Left lobe of liver (tissue), 2 donors: ENCODE measurements at regions not wholly inside any gene's neighbourhood (a gene's known extent, or its start where the extent isn't known, plus 50 kb on each side); places are given as distances from the start of the nearest gene placed in this dataset.

ENCODE experiments used
- ATAC-seq: fragments of 200-7000 bp; cut with Tn5 transposase; one replicate; pipeline ENCODE4 v1.9.1; 2020; ENCODE audit warnings: mild to moderate bottlenecking, moderate library complexity
- DNase-seq: peaks from one replicate; pipeline ENCODE4 v3.0.0-alpha.2; 2020; ENCODE audit warnings: low spot score
- donor health status: DM: no; HTN: no; CAD: no; lungs with moderate emphysema.
- donor health status: DM: no; HTN: yes; CAD: no.

DNA sequence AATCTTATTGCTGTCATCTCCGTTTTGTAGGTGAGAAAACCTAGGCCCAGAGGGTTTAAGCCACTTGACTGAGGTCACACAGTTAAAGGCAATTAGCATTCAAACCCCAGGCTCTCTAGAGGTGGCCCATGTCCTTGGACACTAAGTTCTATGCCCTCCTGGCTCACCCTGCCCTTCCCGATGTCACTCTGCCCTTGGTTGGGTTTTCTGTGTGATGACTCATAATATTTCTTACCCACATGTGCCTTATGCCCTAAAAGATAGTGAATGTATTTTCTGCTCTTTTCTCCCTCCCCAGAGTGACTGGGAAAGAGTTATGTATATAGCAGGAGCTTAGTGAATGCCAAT lies 174.5 kb upstream of the PITX1 start:
- no peak for ATAC-seq

GRCh38 chr5:135207866-135208265 lies 173.8 kb upstream of the PITX1 start:
- DNase-seq (no peak), ATAC-seq (no peak)

More for the DNA sequence above, 174.5 kb upstream of the PITX1 start:
- no peak for DNase-seq

- no peak for DNase-seq
Measured at GRCh38 chr5:135206862-135207261, 172.8 kb upstream of the PITX1 start.

GRCh38 chr5:135205632-135206349 lies 171.8 kb upstream of the PITX1 start:
- peak; percentile 8 for DNase-seq
- ATAC-seq: no peak

More at GRCh38 chr5:135206862-135207261, 172.8 kb upstream of the PITX1 start:
- no peak for ATAC-seq

GRCh38 chr5:135204151-135204600 lies 170.1 kb upstream of the PITX1 start:
- DNase-seq (no peak), ATAC-seq (no peak)

DNA sequence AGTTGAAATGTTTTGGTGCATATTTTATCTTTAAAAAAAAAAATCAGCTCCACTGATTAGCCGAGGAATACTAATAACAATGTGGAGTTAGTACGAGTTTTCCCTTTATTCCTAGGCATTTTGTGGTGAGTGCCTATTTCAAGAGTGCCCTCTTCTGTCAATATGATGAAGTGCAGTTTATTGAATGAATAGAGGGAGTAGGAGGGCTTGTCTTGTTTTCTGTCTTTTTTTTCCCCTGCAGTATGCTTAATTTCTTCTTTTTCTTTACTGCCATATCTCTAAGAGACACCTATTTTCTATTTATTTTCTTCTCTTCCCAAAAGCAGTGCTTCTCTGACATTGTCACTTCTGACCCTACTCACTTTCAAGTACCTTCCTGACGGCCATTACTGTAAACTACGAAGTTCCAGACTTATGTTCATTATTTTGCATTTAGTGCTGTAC lies 169.6 kb upstream of the PITX1 start:
- DNase-seq (no peak), ATAC-seq (peak; percentile 34)

- no peak for DNase-seq
- no peak for ATAC-seq
Measured at GRCh38 chr5:135203019-135203418, 169.0 kb upstream of the PITX1 start.

DNA sequence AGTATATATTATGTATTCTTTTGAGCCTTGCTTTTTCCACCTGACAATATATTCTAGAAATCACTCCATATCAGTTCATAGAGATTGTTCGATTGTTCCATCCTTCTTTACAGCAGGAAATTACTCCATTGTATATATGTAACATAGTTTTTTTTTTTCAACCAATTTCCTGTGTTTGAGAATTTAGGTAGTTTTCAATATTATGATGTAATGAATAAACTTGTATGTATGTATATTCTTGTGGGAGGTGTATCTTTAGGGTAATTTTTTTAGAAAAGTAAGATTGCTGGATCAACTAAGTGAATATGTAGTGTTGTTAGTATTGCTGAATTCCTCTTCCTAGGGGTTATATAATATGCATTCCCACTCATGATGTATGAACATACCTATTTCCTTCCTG lies 165.9 kb upstream of the PITX1 start:
- DNase-seq: no peak
- no peak for ATAC-seq

DNA sequence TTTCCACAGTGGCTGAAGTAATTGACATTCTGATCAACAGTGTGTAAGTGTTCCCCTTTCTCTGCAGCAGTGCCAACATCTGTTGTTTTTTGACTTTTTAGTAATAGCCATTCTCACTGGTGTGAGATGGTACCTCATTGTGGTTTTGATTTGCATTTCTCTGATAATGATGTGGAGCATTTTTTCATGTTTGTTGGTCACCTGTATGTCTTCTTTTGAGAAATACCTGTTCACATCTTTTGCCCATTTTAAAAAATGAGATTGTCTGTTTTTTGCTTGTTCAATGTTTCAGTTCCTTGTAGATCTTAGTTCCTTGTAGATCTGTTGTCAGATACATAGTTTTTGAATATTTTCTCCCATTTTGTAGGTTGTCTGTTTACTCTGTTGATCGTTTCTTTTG lies 162.5 kb upstream of the PITX1 start:
- DNase-seq: no peak

DNA sequence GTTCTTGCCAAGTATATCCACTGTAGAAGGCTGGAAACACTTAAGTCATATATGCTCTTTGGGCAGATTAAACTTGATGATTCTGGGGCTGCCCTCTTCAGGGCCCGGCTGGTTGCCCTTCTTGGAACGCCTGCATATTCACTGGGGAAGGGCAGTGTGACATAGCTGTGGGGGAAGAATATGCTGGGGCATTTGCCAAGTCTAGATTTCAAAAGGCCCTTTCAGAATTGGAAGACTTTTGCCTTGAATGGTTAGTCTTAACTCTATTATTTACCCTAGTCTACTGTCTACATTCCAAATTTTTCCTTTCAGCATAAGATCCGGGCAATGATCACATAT lies 161.2 kb upstream of the PITX1 start:
- DNase-seq (no peak), ATAC-seq (no peak)

More for the DNA sequence above, 162.5 kb upstream of the PITX1 start:
- no peak for ATAC-seq

DNA sequence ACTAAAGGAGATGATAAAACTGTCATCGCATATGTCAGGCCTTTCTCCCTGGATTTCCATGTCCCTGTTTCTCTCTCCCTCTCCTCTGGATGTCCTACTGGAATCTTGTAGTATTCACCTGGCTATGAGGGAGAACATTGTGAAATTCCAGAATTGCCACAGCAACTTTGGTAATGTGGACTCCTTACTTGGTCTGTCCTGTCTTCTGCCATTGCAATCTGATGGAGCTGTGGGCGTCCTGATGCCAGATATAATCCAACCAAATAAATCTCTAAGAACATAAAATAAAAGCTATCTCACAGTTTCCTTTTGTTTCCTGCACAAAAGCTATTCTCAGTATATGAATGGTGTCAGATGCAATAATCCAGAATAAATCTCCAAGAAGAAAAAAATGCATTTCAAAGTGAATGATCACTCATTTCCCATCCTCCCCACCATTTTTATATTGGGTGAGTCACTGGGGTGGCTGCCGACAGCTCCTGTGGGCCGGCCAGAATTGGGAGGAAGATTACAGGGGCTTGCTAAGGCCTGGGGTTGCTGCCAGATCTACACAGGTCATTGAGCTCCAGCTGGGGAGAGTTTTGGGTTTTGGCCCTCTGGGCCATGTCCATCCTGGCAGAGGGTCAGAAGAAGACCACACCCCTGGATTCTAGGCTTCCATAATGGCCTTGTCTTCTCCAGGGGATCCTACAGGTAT lies 160.7 kb upstream of the PITX1 start:
- DNase-seq (no peak), ATAC-seq (no peak)

- DNase-seq: no peak
- ATAC-seq: no peak
Measured at GRCh38 chr5:135194126-135194488, 160.1 kb upstream of the PITX1 start.

GRCh38 chr5:135193213-135194125 lies 159.4 kb upstream of the PITX1 start:
- DNase-seq: no peak
- no peak for ATAC-seq

DNA sequence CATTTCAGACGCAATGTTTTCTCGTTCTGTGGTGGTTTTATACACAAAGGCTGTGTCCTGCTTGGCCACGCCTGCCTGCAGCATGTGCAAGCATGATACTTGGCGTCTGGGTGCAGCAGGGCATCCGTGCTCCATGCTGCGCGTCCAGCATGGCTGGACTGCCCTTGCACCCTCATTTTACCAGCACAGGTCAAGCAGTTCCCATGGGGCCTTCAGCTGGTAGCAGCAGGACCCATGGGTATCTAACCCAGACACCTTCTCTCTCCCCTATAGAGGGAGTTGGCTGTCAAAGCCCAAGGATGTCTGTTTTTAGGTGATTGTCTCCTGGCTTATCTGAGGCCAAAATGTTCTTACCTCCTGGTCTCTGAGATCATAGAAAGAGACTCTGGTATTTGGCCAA lies 158.3 kb upstream of the PITX1 start:
- DNase-seq: no peak
- ATAC-seq: no peak

DNA sequence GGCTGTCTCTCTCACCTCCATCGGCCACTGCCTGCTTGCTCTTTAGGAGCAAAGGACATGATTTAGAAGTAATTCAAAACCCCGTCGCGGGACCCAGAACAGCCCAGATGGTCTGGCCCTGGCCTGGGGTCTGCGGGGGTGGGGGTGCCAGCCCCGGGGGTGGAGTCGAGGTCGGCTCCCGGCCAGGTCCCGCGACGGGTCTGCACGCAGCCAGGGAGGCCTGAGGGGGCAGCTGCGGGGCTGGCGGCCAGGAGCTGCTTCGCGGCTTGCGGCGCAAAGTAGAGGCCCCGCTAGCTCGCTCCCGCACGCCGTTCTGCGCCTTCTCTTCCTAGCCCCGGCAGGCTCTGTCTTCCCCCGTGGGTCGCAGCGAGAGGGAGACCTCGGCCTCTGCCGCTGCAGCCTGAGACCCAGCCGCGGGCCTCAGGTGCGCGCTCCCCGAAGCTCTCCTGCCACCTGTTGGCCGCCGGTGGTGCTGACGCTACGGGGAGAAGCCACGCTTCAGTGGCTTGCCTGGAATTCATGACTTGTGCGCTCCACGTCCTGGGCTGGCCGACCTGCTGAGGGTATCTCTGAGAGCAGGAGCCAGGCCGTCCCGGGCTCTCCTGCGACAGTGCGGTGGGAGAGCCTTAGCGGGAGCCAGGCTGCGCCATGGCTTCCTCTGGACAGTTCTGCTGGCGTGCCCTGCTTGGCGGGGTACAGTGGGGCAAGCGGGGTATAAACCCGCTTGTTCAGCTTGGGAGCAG lies 157.2 kb upstream of the PITX1 start:
- DNase-seq (peak; percentile 77), ATAC-seq (peak; percentile 100)

- ATAC-seq (no peak), DNase-seq (no peak)
Measured at GRCh38 chr5:135190416-135191083, 156.5 kb upstream of the PITX1 start.

GRCh38 chr5:135189024-135189423 lies 155.0 kb upstream of the PITX1 start:
- ATAC-seq: no peak

GRCh38 chr5:135188233-135188914 lies 154.3 kb upstream of the PITX1 start:
- ATAC-seq (no peak), DNase-seq (no peak)

More at GRCh38 chr5:135189024-135189423, 155.0 kb upstream of the PITX1 start:
- no peak for DNase-seq

DNA sequence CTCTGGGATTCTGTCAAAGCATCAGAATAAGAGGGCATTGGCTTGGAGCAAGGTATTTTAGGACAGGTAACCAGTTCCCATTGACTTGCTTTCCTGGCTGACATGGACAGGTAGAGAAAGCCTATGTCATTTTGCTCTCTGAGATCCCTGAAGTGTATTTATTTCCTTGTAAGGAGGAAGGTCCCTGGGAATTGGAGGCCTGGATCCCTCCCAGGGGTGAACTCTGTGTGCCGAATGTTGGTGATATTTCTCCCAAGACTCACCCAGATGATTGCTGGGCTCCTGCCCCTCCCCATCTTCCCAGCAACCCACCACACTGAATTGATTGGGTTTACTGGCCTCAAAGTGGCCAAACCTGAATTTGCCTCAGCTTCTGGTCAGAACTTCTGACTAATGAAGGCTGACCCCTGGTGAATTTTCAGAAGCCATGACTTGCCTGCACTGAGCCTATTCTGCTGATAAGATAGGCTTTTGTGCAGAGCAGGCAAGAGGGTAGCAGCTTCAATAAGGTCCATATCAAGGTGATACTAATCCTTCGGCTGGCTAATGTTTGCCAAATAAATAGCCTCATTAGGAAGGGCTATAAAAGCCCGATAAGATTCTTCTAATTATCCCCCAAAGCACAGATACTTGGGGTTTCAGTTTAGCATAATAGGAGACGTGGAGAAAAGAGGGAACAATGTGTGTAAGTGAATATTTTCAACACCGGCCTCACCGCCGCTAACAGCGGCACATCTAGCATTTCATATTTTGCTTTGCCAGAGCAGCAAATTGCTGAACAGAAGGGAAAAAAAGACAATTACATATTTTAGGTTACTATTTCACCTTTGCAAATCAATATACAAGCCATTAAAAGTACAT lies 152.9 kb upstream of the PITX1 start:
- no peak for DNase-seq
- ATAC-seq: no peak
